ENCODE measurements at regions not wholly inside any gene's neighbourhood (a gene's known extent, or its start where the extent isn't known, plus 50 kb on each side); places are given as distances from the start of the nearest gene placed in this dataset.

DNA sequence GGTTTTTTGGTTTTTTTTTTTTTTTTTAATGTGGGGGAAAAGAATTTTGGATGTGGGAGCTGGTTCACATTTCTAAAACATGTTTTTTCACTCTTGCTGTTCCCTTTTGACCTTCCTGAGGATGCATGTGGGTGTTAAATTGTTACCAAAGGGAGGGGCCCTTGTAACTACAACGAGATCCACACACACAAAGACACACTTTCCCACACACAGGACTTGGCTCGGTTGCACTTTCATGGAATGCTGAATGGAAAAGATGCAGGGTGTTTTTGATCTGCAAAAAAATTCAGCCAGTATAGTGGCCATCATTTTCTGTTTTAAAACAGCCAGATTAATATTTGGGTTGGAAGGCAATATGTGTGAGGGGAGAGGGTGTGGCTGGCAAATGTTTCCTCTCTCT, 576.9 kb downstream of the EBF1 start:
- H3K36me3 Mint-ChIP-seq (ENCODE audit: low read depth), result no peaks in the 10 kb centered on the region
- peaks cover 9% of the 10 kb centered on the region for H3K4me1 Mint-ChIP-seq
- no peaks in the 10 kb centered on the region for H3K9me3 Mint-ChIP-seq
- TF ChIP-seq, protein P1, sequence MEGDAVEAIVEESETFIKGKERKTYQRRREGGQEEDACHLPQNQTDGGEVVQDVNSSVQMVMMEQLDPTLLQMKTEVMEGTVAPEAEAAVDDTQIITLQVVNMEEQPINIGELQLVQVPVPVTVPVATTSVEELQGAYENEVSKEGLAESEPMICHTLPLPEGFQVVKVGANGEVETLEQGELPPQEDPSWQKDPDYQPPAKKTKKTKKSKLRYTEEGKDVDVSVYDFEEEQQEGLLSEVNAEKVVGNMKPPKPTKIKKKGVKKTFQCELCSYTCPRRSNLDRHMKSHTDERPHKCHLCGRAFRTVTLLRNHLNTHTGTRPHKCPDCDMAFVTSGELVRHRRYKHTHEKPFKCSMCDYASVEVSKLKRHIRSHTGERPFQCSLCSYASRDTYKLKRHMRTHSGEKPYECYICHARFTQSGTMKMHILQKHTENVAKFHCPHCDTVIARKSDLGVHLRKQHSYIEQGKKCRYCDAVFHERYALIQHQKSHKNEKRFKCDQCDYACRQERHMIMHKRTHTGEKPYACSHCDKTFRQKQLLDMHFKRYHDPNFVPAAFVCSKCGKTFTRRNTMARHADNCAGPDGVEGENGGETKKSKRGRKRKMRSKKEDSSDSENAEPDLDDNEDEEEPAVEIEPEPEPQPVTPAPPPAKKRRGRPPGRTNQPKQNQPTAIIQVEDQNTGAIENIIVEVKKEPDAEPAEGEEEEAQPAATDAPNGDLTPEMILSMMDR (conservative IDR thresholded peaks at IDR 0.05), result no peak
- no peak for DNase-seq (ENCODE audit: low read depth, low spot score)
- H3K4me3 Mint-ChIP-seq, result no peak overlapping the region
- H3K27ac Mint-ChIP-seq (ENCODE audit: unreplicated experiment), result no peak overlapping the region
- no peaks in the 10 kb centered on the region for H3K27me3 Mint-ChIP-seq (ENCODE audit: low read depth)

DNA sequence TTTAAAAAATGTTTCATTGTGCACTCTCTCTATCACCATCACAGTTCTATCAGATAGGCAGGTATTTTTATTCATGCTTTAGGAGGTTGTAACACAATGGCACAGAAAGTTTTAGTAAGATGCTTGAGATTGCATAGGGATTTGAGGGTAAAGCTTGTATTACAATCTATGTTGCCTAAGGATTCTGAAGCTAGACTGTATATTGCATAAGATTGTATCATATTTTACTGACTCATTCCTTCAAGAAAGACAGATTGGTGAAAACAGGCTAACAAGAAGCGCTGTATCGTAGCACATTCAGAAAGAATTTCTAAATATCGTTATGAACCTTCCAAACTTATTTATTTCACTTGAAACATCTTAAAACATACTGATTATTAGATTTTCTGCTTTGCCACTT, 577.7 kb downstream of the EBF1 start:
- Mint-ChIP-seq H3K4me1 (peaks cover 9% of the 10 kb centered on the region), H3K36me3 (ENCODE audit: low read depth) (no peaks in the 10 kb centered on the region), H3K27ac (ENCODE audit: unreplicated experiment) (no peak overlapping the region), H3K4me3 (no peak overlapping the region), H3K27me3 (ENCODE audit: low read depth) (no peaks in the 10 kb centered on the region), H3K9me3 (no peaks in the 10 kb centered on the region)
- TF ChIP-seq, protein P1 (conservative IDR thresholded peaks at IDR 0.05), result no peak
- DNase-seq (ENCODE audit: low read depth, low spot score), result no peak

DNA sequence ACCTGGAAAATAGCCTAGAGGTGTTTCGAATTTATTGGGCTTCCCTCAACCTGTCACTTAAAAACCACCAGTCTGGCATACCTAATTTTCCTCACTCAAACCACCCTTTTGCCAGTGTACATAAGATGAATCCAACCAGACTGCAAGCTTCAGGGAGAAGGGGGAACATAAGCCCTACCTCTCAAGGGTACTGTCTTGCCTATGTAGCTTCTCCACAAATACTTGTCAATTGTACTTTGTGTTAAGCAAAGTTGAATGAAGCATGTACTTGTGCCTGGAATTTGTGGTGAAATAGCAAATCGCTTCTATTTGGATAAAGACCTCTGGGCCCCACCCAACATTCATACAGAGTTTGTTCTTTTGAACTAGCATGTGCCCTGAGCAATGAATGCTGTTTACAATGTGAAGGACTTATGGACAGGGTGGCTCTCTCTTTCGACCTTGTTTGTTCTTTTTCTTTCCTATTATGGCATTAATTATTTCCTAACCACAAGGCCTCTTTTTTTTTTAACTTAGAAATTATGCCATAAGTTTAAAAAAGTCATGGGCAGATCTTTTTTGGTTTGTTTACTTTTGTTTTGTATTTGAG, 580.2 kb downstream of the EBF1 start:
- no peaks in the 10 kb centered on the region for H3K9me3 Mint-ChIP-seq
- TF ChIP-seq, protein P1 (conservative IDR thresholded peaks at IDR 0.05), result no peak
- no peaks in the 10 kb centered on the region for H3K27me3 Mint-ChIP-seq (ENCODE audit: low read depth)
- no peak overlapping the region for H3K27ac Mint-ChIP-seq (ENCODE audit: unreplicated experiment)
- DNase-seq (ENCODE audit: low read depth, low spot score), result no peak
- H3K4me1 Mint-ChIP-seq, result peaks cover 9% of the 10 kb centered on the region
- no peak overlapping the region for H3K4me3 Mint-ChIP-seq
- no peaks in the 10 kb centered on the region for H3K36me3 Mint-ChIP-seq (ENCODE audit: low read depth)

DNA sequence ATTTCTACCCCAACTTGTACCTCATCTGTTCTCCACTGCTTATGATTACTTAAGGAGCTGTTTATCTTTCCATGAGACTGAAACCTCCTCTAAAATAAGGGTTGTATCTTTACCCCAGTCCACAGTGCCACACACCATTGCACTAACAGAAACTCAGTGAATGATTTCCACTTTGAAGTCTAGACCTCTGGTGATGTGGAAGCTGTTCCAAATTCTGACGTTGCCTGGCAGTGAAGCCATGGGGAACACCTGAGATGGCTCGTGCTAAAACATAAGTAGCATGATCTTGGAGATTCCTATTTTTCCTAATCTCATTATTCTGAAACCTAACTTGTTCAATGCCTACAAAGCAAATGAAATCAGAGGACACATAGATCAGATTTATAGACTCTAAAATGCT, 583.2 kb downstream of the EBF1 start:
- no peaks in the 10 kb centered on the region for H3K4me1 Mint-ChIP-seq
- TF ChIP-seq, protein P1 (conservative IDR thresholded peaks at IDR 0.05), result no peak
- DNase-seq (ENCODE audit: low read depth, low spot score), result no peak
- H3K36me3 Mint-ChIP-seq (ENCODE audit: low read depth), result no peaks in the 10 kb centered on the region
- H3K27me3 Mint-ChIP-seq (ENCODE audit: low read depth), result no peaks in the 10 kb centered on the region
- no peaks in the 10 kb centered on the region for H3K9me3 Mint-ChIP-seq
- H3K27ac Mint-ChIP-seq (ENCODE audit: unreplicated experiment), result no peak overlapping the region
- H3K4me3 Mint-ChIP-seq, result no peak overlapping the region

DNA sequence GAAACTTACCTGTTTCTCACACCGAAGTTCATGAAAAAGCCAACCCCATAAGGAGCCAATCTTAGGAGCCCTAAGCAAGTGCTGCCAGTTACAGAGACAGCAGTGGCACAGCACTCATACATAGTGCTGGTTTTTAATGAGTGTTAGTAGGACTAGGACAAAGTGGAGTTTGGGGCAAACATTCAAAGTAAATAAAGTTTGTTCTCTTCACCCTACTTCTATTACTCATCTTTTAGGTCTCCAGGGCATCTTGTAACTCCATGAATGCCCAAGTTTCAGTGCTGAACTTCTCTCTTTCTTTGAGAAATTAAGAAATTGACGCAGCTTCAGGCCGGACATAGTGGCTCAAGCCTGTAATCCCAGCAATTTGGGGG, 584.7 kb downstream of the EBF1 start:
- H3K4me3 Mint-ChIP-seq, result no peak overlapping the region
- TF ChIP-seq, protein P1 (conservative IDR thresholded peaks at IDR 0.05), result no peak
- H3K27me3 Mint-ChIP-seq (ENCODE audit: low read depth), result no peaks in the 10 kb centered on the region
- H3K9me3 Mint-ChIP-seq, result peaks cover 4% of the 10 kb centered on the region
- no peak for DNase-seq (ENCODE audit: low read depth, low spot score)
- H3K4me1 Mint-ChIP-seq, result peaks cover 4% of the 10 kb centered on the region
- no peak overlapping the region for H3K27ac Mint-ChIP-seq (ENCODE audit: unreplicated experiment)
- no peaks in the 10 kb centered on the region for H3K36me3 Mint-ChIP-seq (ENCODE audit: low read depth)

Data from neural crest cell (in vitro differentiated cells).